A673 (cell line): ENCODE measurements at regions not wholly inside any gene's neighbourhood (a gene's known extent, or its start where the extent isn't known, plus 50 kb on each side); places are given as distances from the start of the nearest gene placed in this dataset.

Experiments used
- BruUV-seq: library from RNA; stranded (reverse); fragments of 400-500 nt; replicated peaks from 2 replicates; lab custom pipeline; 2021; lab: Mats Ljungman, UMichigan
- CTCF ChIA-PET: fragments of 300-600 bp; sonication (Branson Sonifier 250); formaldehyde crosslinking; loops from one replicate; lab custom pipeline; 2022; ENCODE audit warnings: antibody characterized with exemption; lab: Charles Lee
- POLR2A ChIA-PET: fragments of 300-600 bp; sonication (Branson Sonifier 250); formaldehyde crosslinking; loops from one replicate; lab custom pipeline; 2022; ENCODE audit warnings: antibody characterized with exemption; ENCODE audit not compliant: low non-redundant PET; lab: Charles Lee
- DNase-seq: peaks from one replicate; pipeline ENCODE4 v3.0.0-alpha.2; 2015; ENCODE audit warnings: low spot score
- H3K27ac ChIP-seq: fragments of 200-600 bp; sonication (generic); 2 replicates; pipeline ENCODE4 v1.5.1; 2016; ENCODE audit warnings: mixed run types, low read depth, mild to moderate bottlenecking, mixed read lengths, antibody characterized with exemption, low read length; ENCODE audit not compliant: poor library complexity, severe bottlenecking
- H3K27me3 ChIP-seq: fragments of 200-600 bp; sonication (generic); replicated peaks from 2 replicates; pipeline ENCODE4 v1.6.1; 2017; ENCODE audit warnings: mixed run types, low read depth, mild to moderate bottlenecking, mixed read lengths, antibody characterized with exemption, low read length; ENCODE audit not compliant: insufficient read depth, poor library complexity
- H3K36me3 ChIP-seq: fragments of 200-600 bp; sonication (generic); 2 replicates; pipeline ENCODE4 v1.6.1; 2016; ENCODE audit warnings: mixed run types, mild to moderate bottlenecking, mixed read lengths, antibody characterized with exemption, low read length; ENCODE audit not compliant: insufficient read depth, poor library complexity, severe bottlenecking
- H3K4me1 ChIP-seq: fragments of 200-600 bp; sonication (generic); 2 replicates; pipeline ENCODE4 v1.6.1; 2017; ENCODE audit warnings: mixed run types, mild to moderate bottlenecking, mixed read lengths, antibody characterized with exemption, low read length; ENCODE audit not compliant: insufficient read depth, poor library complexity, severe bottlenecking
- H3K4me3 ChIP-seq: fragments of 200-600 bp; sonication (generic); 2 replicates; pipeline ENCODE4 v1.5.1; 2016; ENCODE audit warnings: low read depth, mixed run types, mild to moderate bottlenecking, mixed read lengths, low read length; ENCODE audit not compliant: poor library complexity, severe bottlenecking
- H3K9me3 ChIP-seq: fragments of 200-600 bp; sonication (generic); 2 replicates; pipeline ENCODE4 v1.6.1; 2016; ENCODE audit warnings: mixed run types, low read depth, mild to moderate bottlenecking, mixed read lengths, antibody characterized with exemption, low read length; ENCODE audit not compliant: poor library complexity, severe bottlenecking
- CTCF ChIP-seq: fragments of 300-800, 200-600 bp; sonication (generic); conservative IDR thresholded peaks from 2 replicates; pipeline ENCODE4 v1.5.1; 2017; ENCODE audit warnings: low read depth, mild to moderate bottlenecking, antibody characterized with exemption, low read length, moderate library complexity, mixed read lengths
- EZH2 ChIP-seq: fragments of 200-600 bp; sonication (generic); IDR thresholded peaks from 2 replicates; pipeline ENCODE4 v1.6.1; 2017; ENCODE audit warnings: borderline replicate concordance, low read depth, mild to moderate bottlenecking, mixed read lengths, antibody characterized with exemption, low read length; ENCODE audit not compliant: poor library complexity, severe bottlenecking
- intact Hi-C: fragments of 100-400 bp; cut with micrococcal nuclease; formaldehyde crosslinking; loops from one replicate; pipeline ENCODE4 v1.10.0; 2022; ENCODE audit not compliant: unreplicated experiment

- ChIA-PET POLR2A (no interaction called here), CTCF (no interaction called here)
- Histone ChIP-seq H3K36me3 (no peaks in the 10 kb centered on the region), H3K4me3 (no peak overlapping the region), H3K27ac (no peak overlapping the region), H3K4me1 (no peaks in the 10 kb centered on the region), H3K27me3 (no peaks in the 10 kb centered on the region), H3K9me3 (no peaks in the 10 kb centered on the region)
- intact Hi-C loops: no loop called here
- TF ChIP-seq EZH2 (no peak), CTCF (no peak)
- no TSS peak for BruUV-seq
- DNase-seq: no peak
These were observed 275.0 kb upstream of the BMP2 start for GRCh38 chr20:6492271-6493055.

- H3K27me3 ChIP-seq: no peaks in the 10 kb centered on the region
- no peak overlapping the region for H3K4me3 ChIP-seq
- H3K9me3 ChIP-seq: no peaks in the 10 kb centered on the region
- ChIA-PET POLR2A (no interaction called here), CTCF (no interaction called here)
- H3K27ac ChIP-seq: no peak overlapping the region
- H3K36me3 ChIP-seq: no peaks in the 10 kb centered on the region
- TF ChIP-seq CTCF (no peak), EZH2 (no peak)
- BruUV-seq: no TSS peak
- H3K4me1 ChIP-seq: no peaks in the 10 kb centered on the region
- no peak for DNase-seq
- intact Hi-C loops: no loop called here
These were observed 276.6 kb upstream of the BMP2 start for GRCh38 chr20:6490849-6491248.

- no peak for DNase-seq
- CTCF ChIA-PET: no interaction called here
These were observed 277.9 kb upstream of the BMP2 start for GRCh38 chr20:6489361-6490171.

More at GRCh38 chr20:6489361-6490171, 277.9 kb upstream of the BMP2 start:
- intact Hi-C loops: no loop called here
- POLR2A ChIA-PET: interaction anchor here (0.6 kb wide), 1 partner anchor 30 kb away, joined by 3 read pairs; no protein-coding TSS in a partner anchor
- TF ChIP-seq EZH2 (no peak), CTCF (no peak)
- Histone ChIP-seq H3K27ac (no peak overlapping the region), H3K36me3 (no peaks in the 10 kb centered on the region), H3K4me1 (no peaks in the 10 kb centered on the region), H3K27me3 (no peaks in the 10 kb centered on the region), H3K9me3 (no peaks in the 10 kb centered on the region), H3K4me3 (no peak overlapping the region)
- BruUV-seq: no TSS peak
